B cell (primary cell): ENCODE measurements at regions not wholly inside any gene's neighbourhood (a gene's known extent, or its start where the extent isn't known, plus 50 kb on each side); places are given as distances from the start of the nearest gene placed in this dataset.

Experiments used
- ATAC-seq: fragments of 200-7000 bp; cut with Tn5 transposase; one replicate; pipeline ENCODE4 v1.10.0; 2021; ENCODE audit warnings: low read depth, mild to moderate bottlenecking, moderate number of reproducible peaks, moderate library complexity
- CTCF ChIA-PET: fragments of 350-600 bp; sonication (Branson Sonifier 250); formaldehyde crosslinking; loops from one replicate; lab custom pipeline; 2021; ENCODE audit warnings: antibody characterized with exemption, inconsistent platforms; lab: Charles Lee
- POLR2A ChIA-PET: fragments of 350-600 bp; sonication (Branson Sonifier 250); formaldehyde crosslinking; loops from one replicate; lab custom pipeline; 2021; ENCODE audit warnings: antibody characterized with exemption; lab: Charles Lee
- DNase-seq: peaks from one replicate; pipeline ENCODE4 v3.0.0; 2013
- H2AFZ ChIP-seq: 2 replicates; pipeline ENCODE4 v1.6.1; 2012; ENCODE audit warnings: mild to moderate bottlenecking, low read depth, low read length; ENCODE audit not compliant: insufficient read depth, poor library complexity, severe bottlenecking
- H3K27ac ChIP-seq, 2 donors: 1 replicate in 1 of 2; 2 replicates in 1 of 2; pipeline ENCODE4 v1.5.1; 2012 to 2013; ENCODE audit warnings: low read length in 2 of 2, mild to moderate bottlenecking in 2 of 2, moderate library complexity in 1 of 2
- H3K27me3 ChIP-seq, 4 experiments: fragments of 200-600 bp in 1 of 4; sonication (generic) in 1 of 4; replicated peaks in 1 of 4; 1 replicate in 2 of 4; 2 replicates in 2 of 4; pipeline versions ENCODE4 v1.6.1 to v1.7.0; 2013 to 2016; ENCODE audit warnings: low read length in 3 of 4, mild to moderate bottlenecking in 2 of 4, mixed read lengths in 1 of 4, moderate library complexity in 1 of 4; ENCODE audit not compliant: insufficient read depth in 4 of 4, control insufficient read depth in 3 of 4; ENCODE audit errors: control extremely low read depth in 1 of 4
- H3K36me3 ChIP-seq, 2 experiments: replicated peaks in 1 of 2; 1 replicate in 1 of 2; 2 replicates in 1 of 2; pipeline versions ENCODE4 v1.6.1 to v1.7.1; 2013; ENCODE audit warnings: low read length in 1 of 2; ENCODE audit not compliant: insufficient read depth in 2 of 2, control insufficient read depth in 1 of 2; ENCODE audit errors: control extremely low read depth in 1 of 2, extremely low read depth in 1 of 2
- H3K4me1 ChIP-seq, 2 donors: fragments of 200-600 bp in 1 of 2; sonication (generic) in 1 of 2; 1 replicate in 1 of 2; 2 replicates in 1 of 2; pipeline versions ENCODE4 v1.5.1 to v1.6.1; 2013 to 2017; ENCODE audit warnings: low read length in 2 of 2; ENCODE audit not compliant: control insufficient read depth in 2 of 2, insufficient read depth in 2 of 2
- H3K4me2 ChIP-seq: replicated peaks from 2 replicates; pipeline ENCODE3; 2012; ENCODE audit warnings: mild to moderate bottlenecking, low read depth, low read length; ENCODE audit not compliant: poor library complexity, severe bottlenecking
- H3K4me3 ChIP-seq, 5 experiments: fragments of 200-600 bp in 1 of 5; sonication (generic) in 1 of 5; 1 replicate in 3 of 5; 2 replicates in 2 of 5; pipeline versions ENCODE4 v1.5.1 to v1.7.0; 2011 to 2016; ENCODE audit warnings: low read length in 4 of 5, mild to moderate bottlenecking in 4 of 5, low read depth in 2 of 5, control low read depth in 1 of 5, moderate library complexity in 1 of 5; ENCODE audit not compliant: insufficient read depth in 1 of 5; ENCODE audit errors: control extremely low read depth in 1 of 5, extremely low read depth in 1 of 5
- H3K79me2 ChIP-seq: fragments of 200-600 bp; sonication (generic); one replicate; pipeline ENCODE4 v1.6.0; 2016; ENCODE audit warnings: low read length; ENCODE audit not compliant: control insufficient read depth, insufficient read depth
- H3K9ac ChIP-seq: fragments of 200-600 bp; sonication (generic); 2 replicates; pipeline ENCODE4 v1.6.1; 2017; ENCODE audit warnings: mild to moderate bottlenecking, low read length, moderate library complexity
- H3K9me3 ChIP-seq, 3 donors: one replicate each; pipeline versions ENCODE4 v1.6.1 to v1.7.1; 2013; ENCODE audit warnings: low read length in 2 of 3; ENCODE audit not compliant: control insufficient read depth in 2 of 3, insufficient read depth in 1 of 3; ENCODE audit errors: control extremely low read depth in 1 of 3
- H4K20me1 ChIP-seq: 2 replicates; pipeline ENCODE4 v1.6.0; 2012; ENCODE audit warnings: mild to moderate bottlenecking, low read length; ENCODE audit not compliant: insufficient read depth, control insufficient read depth, poor library complexity, severe bottlenecking
- H3K27ac Mint-ChIP-seq: one replicate; pipeline ENCODE4 v1.8.0; 2021; ENCODE audit warnings: mixed read lengths
- H3K27me3 Mint-ChIP-seq: one replicate; pipeline ENCODE4 v1.8.0; 2021; ENCODE audit warnings: mixed read lengths
- H3K4me1 Mint-ChIP-seq: one replicate; pipeline ENCODE4 v1.8.0; 2021; ENCODE audit warnings: mixed read lengths
- H3K4me3 Mint-ChIP-seq: one replicate; pipeline ENCODE4 v1.8.0; 2021; ENCODE audit warnings: mixed read lengths
- H3K9me3 Mint-ChIP-seq: one replicate; pipeline ENCODE4 v1.8.0; 2022; ENCODE audit warnings: mixed read lengths; ENCODE audit not compliant: insufficient read depth
- CTCF ChIP-seq: fragments of 200-600 bp; IDR thresholded peaks from one replicate; pipeline ENCODE4 v1.8.0; 2022; ENCODE audit warnings: antibody characterized with exemption, mild to moderate bottlenecking
- EZH2 ChIP-seq: IDR thresholded peaks from 2 replicates; pipeline ENCODE4 v1.6.1; 2012; ENCODE audit warnings: borderline replicate concordance, low read depth, mild to moderate bottlenecking, moderate library complexity, low read length; ENCODE audit not compliant: insufficient read depth, poor library complexity, severe bottlenecking
- WGBS: methylation state at CpG from one replicate; pipeline ENCODE4 v1.1.5; 2013; ENCODE audit warnings: missing lambda C conversion rate; ENCODE audit not compliant: insufficient coverage; 5-methylcytosine and 5-hydroxymethylcytosine counted together
- intact Hi-C: fragments of 100-400 bp; cut with micrococcal nuclease; formaldehyde crosslinking; loops from one replicate; pipeline ENCODE4 v1.10.0; 2022

- no peak overlapping the region for H2AFZ ChIP-seq
- H3K27ac ChIP-seq = no peak overlapping the region
- no peaks in the 10 kb centered on the region for H3K79me2 ChIP-seq
- intact Hi-C loops = no loop called here
- no peak overlapping the region for H3K27ac Mint-ChIP-seq
- WGBS = 50% methylated on average over 2 of the region's 4 CpGs
- no peak overlapping the region for H3K4me3 ChIP-seq
- no peaks in the 10 kb centered on the region for H3K36me3 ChIP-seq
- no peak for TF ChIP-seq CTCF
- TF ChIP-seq EZH2 = no peak
- no peaks in the 10 kb centered on the region for H4K20me1 ChIP-seq
- no peak overlapping the region for H3K4me2 ChIP-seq
- H3K4me3 Mint-ChIP-seq = no peak overlapping the region
- H3K27me3 Mint-ChIP-seq = peaks cover 15% of the 10 kb centered on the region
- no peaks in the 10 kb centered on the region for H3K4me1 ChIP-seq
- CTCF ChIA-PET = no interaction called here
- POLR2A ChIA-PET = no interaction called here
- H3K9me3 Mint-ChIP-seq = no peaks in the 10 kb centered on the region
- H3K4me1 Mint-ChIP-seq = no peaks in the 10 kb centered on the region
- no peaks in the 10 kb centered on the region for H3K9me3 ChIP-seq
- H3K9ac ChIP-seq = no peak overlapping the region
- peaks cover 0 to 4% (median 0%) of the 10 kb centered on the region in 4 experiments for H3K27me3 ChIP-seq
- DNase-seq (no peak), ATAC-seq (no peak)
Observed at GRCh38 chr5:5540065-5540464, 117.6 kb downstream of the ICE1 start.
